ENCODE measurements at regions not wholly inside any gene's neighbourhood (a gene's known extent, or its start where the extent isn't known, plus 50 kb on each side); places are given as distances from the start of the nearest gene placed in this dataset.

DNA sequence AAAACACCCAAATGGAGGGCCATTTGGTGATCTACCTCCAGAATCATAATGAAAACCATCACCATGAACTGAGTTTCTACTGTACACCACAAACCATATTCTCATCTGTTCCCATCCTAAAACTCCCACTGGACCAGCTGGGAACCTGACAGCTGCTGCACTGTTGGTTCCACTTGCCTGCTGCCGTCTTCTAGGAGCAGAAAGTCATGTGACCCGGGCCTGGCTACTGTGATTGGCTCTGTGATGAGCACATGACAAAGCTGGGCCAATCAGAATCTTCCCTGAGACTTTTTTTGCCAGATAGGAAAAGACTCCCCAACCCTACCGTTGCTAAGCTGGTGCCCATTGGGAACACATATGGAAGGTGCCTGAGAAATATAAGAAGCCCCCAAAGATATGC lies 264.2 kb downstream of the MRTFB start:
- TF ChIP-seq, protein P1, sequence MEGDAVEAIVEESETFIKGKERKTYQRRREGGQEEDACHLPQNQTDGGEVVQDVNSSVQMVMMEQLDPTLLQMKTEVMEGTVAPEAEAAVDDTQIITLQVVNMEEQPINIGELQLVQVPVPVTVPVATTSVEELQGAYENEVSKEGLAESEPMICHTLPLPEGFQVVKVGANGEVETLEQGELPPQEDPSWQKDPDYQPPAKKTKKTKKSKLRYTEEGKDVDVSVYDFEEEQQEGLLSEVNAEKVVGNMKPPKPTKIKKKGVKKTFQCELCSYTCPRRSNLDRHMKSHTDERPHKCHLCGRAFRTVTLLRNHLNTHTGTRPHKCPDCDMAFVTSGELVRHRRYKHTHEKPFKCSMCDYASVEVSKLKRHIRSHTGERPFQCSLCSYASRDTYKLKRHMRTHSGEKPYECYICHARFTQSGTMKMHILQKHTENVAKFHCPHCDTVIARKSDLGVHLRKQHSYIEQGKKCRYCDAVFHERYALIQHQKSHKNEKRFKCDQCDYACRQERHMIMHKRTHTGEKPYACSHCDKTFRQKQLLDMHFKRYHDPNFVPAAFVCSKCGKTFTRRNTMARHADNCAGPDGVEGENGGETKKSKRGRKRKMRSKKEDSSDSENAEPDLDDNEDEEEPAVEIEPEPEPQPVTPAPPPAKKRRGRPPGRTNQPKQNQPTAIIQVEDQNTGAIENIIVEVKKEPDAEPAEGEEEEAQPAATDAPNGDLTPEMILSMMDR (conservative IDR thresholded peaks at IDR 0.05; ENCODE audit: low read length), result no peak
- no peak for TF ChIP-seq EZH2phosphoT487 (IDR thresholded peaks at IDR 0.05; ENCODE audit: borderline replicate concordance)

Data from Loucy (cell line).